ENCODE measurements at regions not wholly inside any gene's neighbourhood (a gene's known extent, or its start where the extent isn't known, plus 50 kb on each side); places are given as distances from the start of the nearest gene placed in this dataset.

DNA sequence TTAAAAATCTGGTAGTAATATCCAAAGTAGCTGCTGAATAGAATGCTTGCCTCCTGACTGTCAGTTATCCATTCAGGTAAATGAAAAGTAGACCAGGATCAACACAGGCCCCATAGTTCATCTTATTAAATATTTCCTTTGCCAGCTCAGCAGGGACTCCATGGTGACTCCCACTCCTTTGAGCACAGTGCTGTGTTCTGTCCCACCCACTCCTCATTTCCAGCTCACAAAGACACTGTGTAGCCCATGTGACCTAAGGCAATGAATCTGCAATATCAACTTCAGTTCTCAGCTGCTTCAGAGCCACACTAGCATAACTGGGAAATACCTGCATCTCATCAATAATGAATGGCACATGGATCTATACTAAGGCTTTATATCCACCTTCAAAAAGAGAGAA is 189.5 kb upstream of the MANEA start:
- CTCF ChIA-PET: no interaction called here
- POLR2A ChIA-PET: no interaction called here

GRCh38 chr6:95404777-95405176 is 172.6 kb upstream of the MANEA start:
- Histone ChIP-seq H3K36me3 (ENCODE audit: control insufficient read depth, insufficient read depth, low read length) (no peaks in the 10 kb centered on the region), H3K27me3 (ENCODE audit: control insufficient read depth, insufficient read depth, low read length) (no peaks in the 10 kb centered on the region), H3K4me3 (ENCODE audit: low read depth, low read length) (no peak overlapping the region)
- POLR2A ChIA-PET: no interaction called here
- CTCF ChIA-PET: no interaction called here
- DNase-seq (ENCODE audit: low read depth): no peak
- TF ChIP-seq CTCF (IDR thresholded peaks at IDR 0.05; ENCODE audit: insufficient read depth, low read depth, low read length): no peak

More for the DNA sequence above, 189.5 kb upstream of the MANEA start:
- no peak for DNase-seq (ENCODE audit: low read depth)
- no peak overlapping the region for H3K4me3 ChIP-seq (ENCODE audit: low read depth, low read length)
- H3K36me3 ChIP-seq (ENCODE audit: control insufficient read depth, insufficient read depth, low read length): no peaks in the 10 kb centered on the region
- H3K27me3 ChIP-seq (ENCODE audit: control insufficient read depth, insufficient read depth, low read length): no peaks in the 10 kb centered on the region
- TF ChIP-seq CTCF (IDR thresholded peaks at IDR 0.05; ENCODE audit: insufficient read depth, low read depth, low read length): no peak

GRCh38 chr6:95408111-95408510 is 169.2 kb upstream of the MANEA start:
- ChIA-PET CTCF (no interaction called here), POLR2A (no interaction called here)
- H3K4me3 ChIP-seq (ENCODE audit: low read depth, low read length): no peak overlapping the region
- DNase-seq (ENCODE audit: low read depth): no peak
- no peaks in the 10 kb centered on the region for H3K27me3 ChIP-seq (ENCODE audit: control insufficient read depth, insufficient read depth, low read length)
- TF ChIP-seq CTCF (IDR thresholded peaks at IDR 0.05; ENCODE audit: insufficient read depth, low read depth, low read length): no peak
- no peaks in the 10 kb centered on the region for H3K36me3 ChIP-seq (ENCODE audit: control insufficient read depth, insufficient read depth, low read length)

GRCh38 chr6:95410168-95410567 is 167.2 kb upstream of the MANEA start:
- ChIA-PET CTCF (no interaction called here), POLR2A (no interaction called here)

DNA sequence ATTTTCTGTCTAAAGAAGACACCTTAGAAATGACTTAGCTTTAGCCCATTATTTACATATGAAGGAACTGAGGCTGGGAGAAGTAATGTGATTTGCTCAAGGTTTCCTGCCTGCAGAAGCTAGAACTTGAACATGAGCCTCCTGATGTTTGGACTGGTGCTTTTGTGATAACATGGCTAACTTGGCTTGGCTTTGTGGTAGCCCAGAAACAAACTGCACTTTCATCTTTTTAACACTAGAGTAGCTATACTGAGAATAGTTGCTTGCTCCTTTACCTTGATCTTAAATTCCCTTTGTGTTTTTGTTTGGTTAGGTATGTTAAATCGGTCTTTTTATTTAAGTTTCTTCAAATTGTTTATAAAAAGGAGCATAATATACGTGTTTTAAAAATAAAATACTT is 163.5 kb upstream of the MANEA start:
- no peak for DNase-seq (ENCODE audit: low read depth)
- Histone ChIP-seq H3K27me3 (ENCODE audit: control insufficient read depth, insufficient read depth, low read length) (no peaks in the 10 kb centered on the region), H3K36me3 (ENCODE audit: control insufficient read depth, insufficient read depth, low read length) (no peaks in the 10 kb centered on the region), H3K4me3 (ENCODE audit: low read depth, low read length) (no peak overlapping the region)
- CTCF ChIA-PET: no interaction called here
- no peak for TF ChIP-seq CTCF (IDR thresholded peaks at IDR 0.05; ENCODE audit: insufficient read depth, low read depth, low read length)
- POLR2A ChIA-PET: no interaction called here

More at GRCh38 chr6:95410168-95410567, 167.2 kb upstream of the MANEA start:
- H3K4me3 ChIP-seq (ENCODE audit: low read depth, low read length): no peak overlapping the region
- DNase-seq (ENCODE audit: low read depth): no peak
- no peaks in the 10 kb centered on the region for H3K36me3 ChIP-seq (ENCODE audit: control insufficient read depth, insufficient read depth, low read length)
- H3K27me3 ChIP-seq (ENCODE audit: control insufficient read depth, insufficient read depth, low read length): no peaks in the 10 kb centered on the region
- no peak for TF ChIP-seq CTCF (IDR thresholded peaks at IDR 0.05; ENCODE audit: insufficient read depth, low read depth, low read length)

Measured in BJ (cell line).